GM19372 (cell line): ENCODE measurements at regions not wholly inside any gene's neighbourhood (a gene's known extent, or its start where the extent isn't known, plus 50 kb on each side); places are given as distances from the start of the nearest gene placed in this dataset.

ENCODE experiments used
- ATAC-seq: cut with Tn5 transposase; IDR thresholded peaks from one replicate; pipeline ENCODE4 v1.9.1; 2021; ENCODE audit warnings: mild to moderate bottlenecking, low read depth, moderate library complexity; ENCODE audit not compliant: unreplicated experiment

- no peak for ATAC-seq
Observed at GRCh38 chr11:116077092-116077491, 572.9 kb upstream of the CADM1 start.

GRCh38 chr11:116073854-116074837, 569.9 kb upstream of the CADM1 start:
- no peak for ATAC-seq

DNA sequence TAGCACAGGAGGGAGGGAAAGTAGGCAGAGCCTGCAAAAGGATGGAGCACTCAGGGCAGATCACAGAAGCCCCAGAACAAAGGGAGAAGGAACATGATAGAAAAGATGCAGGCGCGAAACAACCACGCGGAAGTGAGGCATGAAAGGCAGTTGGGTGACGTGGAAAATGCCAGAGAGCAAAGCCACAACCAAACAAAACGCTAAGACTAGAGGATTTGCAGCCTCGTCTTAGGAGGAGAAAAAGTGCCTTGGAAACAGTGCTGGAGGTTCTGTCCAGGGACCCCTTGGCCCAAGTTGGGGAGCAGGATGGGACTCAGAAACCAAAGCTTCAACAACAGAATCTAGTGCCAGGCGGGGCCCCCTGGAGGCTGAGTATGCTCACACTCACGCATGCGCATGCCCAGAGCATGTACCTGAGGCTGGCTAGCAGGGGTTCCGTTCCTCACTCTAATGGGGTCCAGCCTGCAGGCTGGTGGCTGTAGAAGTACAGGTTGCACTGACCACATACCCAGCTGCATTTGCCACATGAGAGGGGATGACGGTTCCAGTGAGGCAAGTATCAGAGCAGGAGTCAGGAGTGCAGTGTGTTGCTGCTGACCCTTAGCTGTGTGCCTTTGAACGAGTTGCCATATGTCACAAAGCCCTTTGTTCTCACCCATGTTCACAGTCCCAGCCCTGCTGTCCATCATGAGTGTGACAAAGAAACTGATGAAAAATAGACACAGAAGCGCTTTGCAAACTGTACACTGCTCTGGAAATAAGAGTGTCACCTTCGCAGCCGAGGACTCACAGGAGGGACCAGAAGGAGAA, 568.6 kb upstream of the CADM1 start:
- ATAC-seq, result no peak

GRCh38 chr11:116072133-116072532, 567.9 kb upstream of the CADM1 start:
- ATAC-seq, result no peak

DNA sequence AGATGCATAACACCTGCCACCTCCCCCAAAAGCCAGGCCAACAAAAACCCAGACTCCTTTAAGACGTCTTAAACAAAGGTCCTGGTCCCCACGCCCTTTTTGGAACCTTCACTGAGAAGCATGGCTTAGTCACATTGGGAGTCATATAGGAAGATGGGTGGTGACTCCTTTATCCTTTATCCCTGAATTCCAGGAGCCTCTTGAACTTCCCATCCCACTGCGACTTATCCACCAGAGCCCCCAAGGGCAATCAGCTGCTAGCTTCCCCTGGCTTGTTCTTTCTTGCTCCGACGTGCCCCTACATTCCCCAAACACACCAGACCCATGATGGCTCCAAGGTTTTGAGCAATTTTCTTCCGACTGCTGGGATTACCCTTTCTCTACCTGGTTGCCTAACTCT, 567.0 kb upstream of the CADM1 start:
- no peak for ATAC-seq

GRCh38 chr11:116070520-116070919, 566.3 kb upstream of the CADM1 start:
- no peak for ATAC-seq

DNA sequence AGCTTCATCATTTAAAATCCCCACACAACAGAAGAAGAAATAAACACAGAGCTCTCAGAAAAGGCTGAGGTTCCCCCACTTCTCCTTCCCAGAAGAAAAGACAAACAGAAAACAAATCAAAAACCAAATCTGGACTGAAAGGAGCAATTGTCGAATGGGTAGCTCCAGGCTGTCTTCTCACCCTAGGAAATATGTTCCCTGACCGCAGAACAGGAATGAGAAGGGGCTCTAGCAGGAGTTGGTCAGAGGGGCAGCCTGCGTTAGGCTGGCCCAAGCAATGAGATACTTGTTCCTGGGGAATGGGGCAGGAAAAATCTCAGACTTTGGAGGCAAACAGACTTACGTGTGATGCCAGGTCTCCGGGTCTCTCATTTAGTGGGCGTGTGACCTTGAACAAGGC, 562.6 kb upstream of the CADM1 start:
- no peak for ATAC-seq

- no peak for ATAC-seq
Observed at GRCh38 chr11:116065986-116066385, 561.8 kb upstream of the CADM1 start.

DNA sequence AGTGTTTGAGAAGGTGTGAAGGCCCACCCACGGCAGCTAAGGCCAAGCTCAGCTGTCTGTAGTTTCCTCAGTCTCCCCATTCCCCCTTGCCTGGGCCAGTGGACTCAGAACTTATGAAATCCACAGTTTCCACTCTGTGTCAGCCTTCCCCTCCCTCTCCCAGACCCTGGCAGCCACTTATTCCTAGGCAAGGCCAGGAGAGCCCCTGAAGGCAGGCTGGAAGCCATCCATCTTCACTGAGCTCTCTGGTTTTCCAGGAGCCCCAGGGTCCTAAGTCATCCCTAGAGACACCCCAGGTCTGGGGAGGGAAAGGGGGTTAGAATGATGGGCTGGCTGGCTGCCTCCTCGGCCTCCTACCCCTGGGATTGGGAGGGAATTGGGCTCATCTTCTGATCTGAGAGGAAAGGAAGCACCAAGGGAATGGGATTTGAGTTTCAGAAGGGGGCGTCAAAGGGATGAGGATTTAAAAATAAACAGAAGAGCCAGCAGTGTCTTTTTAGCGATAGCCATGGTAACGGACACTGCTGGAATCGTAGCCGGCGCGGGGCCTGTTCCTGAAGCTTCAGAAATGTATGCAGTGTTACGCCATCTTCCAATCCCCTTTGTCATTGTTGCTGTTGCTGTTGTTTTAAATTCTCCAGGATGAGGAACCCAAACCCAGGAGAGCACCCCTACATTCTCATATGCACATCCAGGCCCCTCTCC, 561.1 kb upstream of the CADM1 start:
- ATAC-seq, result no peak

DNA sequence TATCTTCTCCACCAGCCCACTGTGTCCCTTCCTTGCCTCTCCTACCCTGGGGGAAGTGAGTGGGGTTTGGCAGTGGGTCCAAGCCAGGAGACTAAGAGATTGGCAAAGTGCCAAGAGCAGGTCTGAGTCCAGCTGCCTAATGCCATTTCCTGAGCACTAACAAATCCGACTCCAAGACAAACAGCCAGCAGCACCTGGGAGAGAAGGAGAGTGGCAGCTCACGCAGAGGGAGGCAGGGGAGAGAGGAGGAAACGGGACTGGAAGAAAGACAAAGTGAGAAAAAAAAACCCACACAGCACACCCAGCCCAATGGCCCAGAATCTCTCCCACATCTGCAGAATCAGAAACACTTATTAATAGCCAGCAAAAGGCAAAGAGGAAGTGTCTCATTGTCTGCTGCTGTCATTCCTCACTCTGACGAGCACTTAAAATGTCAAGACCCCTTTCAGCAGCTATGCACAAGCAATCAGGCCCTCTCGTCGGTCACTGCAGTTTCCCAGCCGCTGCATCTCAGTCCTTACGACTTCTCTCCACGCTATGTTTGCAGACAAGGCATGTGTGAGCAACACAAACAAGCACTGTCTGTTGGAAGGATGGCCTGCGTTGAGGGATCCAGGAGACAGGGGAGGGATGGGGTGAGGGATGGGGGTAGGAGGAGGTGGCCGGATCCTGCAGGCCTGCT, 558.4 kb upstream of the CADM1 start:
- ATAC-seq, result no peak

DNA sequence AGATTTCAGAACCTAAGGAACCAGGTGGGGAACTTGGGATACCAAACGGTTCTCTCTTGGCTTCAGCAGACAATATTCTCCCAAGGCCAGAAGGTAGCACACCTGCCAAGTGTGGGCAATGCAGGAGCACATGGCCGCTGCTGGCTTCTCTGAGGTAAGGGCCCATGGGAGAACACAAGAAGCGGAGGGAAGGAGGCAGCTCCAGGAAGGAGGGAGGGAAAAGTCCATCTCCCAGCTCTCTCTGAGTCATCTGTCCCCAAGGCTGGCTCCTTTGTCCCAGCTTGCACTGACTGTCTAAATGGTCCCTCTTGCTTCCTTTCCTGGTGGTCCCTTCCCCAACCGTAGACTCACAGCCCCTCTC, 557.9 kb upstream of the CADM1 start:
- no peak for ATAC-seq

DNA sequence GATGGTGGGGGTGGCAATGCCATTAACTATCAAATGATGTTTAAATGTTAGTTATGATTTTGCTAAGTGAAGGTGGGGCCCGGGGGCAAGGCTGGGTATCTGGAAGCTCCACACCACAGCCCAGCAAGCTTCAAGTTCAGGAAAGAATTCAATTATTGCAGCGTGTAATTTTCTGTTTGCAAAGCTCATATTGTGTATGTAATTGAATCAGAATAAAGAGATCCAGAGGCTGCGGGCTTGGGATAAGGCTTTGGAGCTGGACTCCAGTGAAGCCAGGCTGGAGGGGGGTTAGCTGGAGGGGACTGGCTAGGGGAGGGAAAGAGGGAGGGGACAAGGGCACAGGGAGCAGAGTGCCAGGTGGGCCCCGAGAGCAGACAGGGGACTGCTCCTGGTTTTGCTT, 557.1 kb upstream of the CADM1 start:
- no peak for ATAC-seq

- no peak for ATAC-seq
Observed at GRCh38 chr11:116059919-116060318, 555.7 kb upstream of the CADM1 start.

GRCh38 chr11:116057000-116057399, 552.8 kb upstream of the CADM1 start:
- ATAC-seq, result no peak

DNA sequence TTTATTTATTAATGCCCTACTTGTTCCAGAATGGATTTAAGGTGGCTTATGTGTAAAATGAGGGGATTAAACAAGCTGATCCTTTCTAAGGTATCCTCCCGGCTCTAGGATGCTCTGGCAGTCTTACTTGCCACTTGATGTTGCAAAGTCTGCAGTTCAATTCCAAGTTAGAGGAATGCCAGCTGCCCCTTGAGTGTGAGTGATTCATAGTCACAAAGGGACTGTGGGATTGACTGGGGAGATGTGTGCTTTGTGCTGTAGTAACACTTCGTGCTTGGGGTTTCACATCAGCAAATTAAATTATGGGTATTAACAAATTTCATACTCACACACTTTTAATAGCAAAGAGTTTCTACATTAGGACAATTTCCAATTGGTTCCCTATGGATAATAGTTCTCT, 550.8 kb upstream of the CADM1 start:
- no peak for ATAC-seq

- no peak for ATAC-seq
Observed at GRCh38 chr11:116053548-116053919, 549.3 kb upstream of the CADM1 start.

DNA sequence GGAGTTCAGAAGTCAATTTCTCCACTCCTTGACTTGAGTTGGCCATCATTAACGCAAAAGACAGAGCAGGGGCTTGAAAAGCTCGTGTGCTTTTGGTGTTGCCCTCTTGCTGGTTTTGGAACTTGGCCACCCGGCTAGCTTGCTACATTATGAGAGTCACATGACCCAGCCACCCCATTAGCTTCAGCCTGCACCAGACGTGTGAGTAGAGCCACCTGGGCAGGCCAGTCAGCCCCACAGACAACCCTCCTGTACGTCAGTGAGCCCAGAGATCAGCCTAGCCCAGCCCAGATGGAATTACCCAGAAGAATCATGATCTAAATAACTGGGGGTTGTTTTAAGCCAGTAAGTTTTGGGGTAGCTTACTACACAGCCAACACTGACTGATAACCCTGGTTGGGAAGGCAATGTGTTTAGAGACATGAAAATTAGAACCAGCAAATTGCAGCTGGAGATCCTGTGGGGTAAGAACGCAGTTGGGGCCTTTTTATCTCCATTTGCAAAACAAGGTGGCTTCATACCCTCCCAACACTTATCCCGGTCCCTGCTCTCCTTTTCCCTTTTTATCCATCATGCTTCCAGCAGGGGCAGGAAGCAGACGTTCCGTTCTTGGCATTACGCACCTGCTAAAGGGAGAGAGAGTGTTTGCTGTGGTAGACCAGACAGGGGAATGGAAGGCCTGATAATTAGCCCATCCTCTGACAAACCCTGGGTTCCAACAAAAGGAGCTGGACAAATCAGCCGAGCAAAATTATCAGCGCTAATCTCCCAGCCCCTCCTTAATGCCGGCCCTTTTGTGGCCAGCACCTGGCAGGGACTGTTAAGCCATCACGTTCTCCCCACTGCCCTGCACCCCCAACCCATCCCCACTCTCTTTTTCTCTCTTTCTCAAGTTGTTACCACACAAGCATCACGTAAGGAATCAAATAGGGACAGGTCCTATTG, 548.7 kb upstream of the CADM1 start:
- no peak for ATAC-seq

DNA sequence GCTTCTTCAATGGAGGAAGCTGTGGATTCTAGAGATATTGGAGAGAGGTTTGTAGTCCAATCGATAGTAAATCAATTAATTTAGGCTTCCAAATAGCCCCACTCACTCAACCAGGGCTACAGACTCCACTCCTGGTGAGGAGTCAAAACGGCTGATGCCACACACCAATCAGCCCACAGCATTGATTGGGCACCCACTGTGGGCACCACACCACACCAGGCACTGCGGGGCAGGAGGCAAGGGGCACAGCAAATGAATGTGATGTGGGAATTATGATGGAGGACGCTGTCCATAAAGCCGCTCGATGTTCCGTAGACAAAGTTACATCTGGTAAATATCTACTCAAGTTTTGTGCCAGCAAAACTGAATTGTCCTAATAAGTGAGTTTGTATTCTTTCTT, 547.3 kb upstream of the CADM1 start:
- no peak for ATAC-seq

DNA sequence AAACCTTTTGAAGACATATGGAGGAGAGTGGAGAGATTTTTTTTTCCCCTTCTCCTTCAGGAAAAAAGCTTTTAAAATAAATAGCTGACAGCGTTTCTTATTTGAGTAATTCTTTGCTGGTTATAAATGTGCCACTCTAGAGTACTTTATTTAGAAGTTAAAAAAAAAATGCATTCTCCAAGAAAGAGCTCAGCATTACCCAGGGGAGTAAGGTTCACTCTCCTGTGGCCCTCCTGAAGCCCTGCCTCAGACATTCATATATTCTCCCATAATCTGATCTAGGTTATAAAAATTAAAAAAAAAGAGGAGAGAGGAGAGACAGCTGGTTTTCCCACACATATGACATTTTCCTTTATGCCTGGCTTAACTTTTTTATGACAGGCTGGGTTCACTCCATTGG, 545.2 kb upstream of the CADM1 start:
- no peak for ATAC-seq
